ENCODE measurements at regions not wholly inside any gene's neighbourhood (a gene's known extent, or its start where the extent isn't known, plus 50 kb on each side); places are given as distances from the start of the nearest gene placed in this dataset.

DNA sequence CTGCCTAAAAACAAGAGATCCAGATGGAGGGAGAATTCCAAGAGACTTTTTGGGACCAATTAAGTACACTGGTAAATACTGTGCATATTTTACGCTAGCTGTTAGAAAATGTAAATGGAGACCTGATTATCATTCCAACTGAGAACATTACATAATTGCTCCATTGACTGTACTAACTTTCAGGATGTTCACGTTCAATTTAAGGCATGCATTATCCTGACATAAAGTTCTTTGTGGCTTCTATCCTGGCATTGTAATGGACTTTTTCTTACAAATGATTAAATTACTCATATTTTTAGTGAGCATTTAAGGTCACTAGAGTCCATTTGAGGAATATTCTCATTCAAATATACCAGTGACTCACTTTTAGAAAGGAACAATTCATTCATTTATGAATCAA lies 883.3 kb upstream of the TMPRSS15 start:
- Histone ChIP-seq H3K9ac (ENCODE audit: low read length) (no peak overlapping the region), H2AFZ (ENCODE audit: low read depth, low read length, poor library complexity, severe bottlenecking) (no peak overlapping the region), H3K9me3 (ENCODE audit: control insufficient read depth in 1 of 2, insufficient read depth in 1 of 2, low read depth in 1 of 2, low read length in 2 of 2) (peaks cover 13 to 24% of the 10 kb centered on the region in 2 experiments; a peak in 2 of 4 replicates), H3K4me3 (replicated peaks in 1 of 2; ENCODE audit: low read depth in 1 of 2, low read length in 2 of 2) (no peak overlapping the region), H3K27me3 (ENCODE audit: insufficient read depth, low read length) (no peaks in the 10 kb centered on the region), H3K9me2 (ENCODE audit: insufficient read depth) (no peaks in the 10 kb centered on the region), H3K4me2 (ENCODE audit: low read length) (no peak overlapping the region), H3K36me3 (ENCODE audit: control insufficient read depth in 1 of 2, insufficient read depth in 2 of 2, low read length in 2 of 2) (no peaks in the 10 kb centered on the region; a peak in 1 of 4 replicates), H3K4me1 (ENCODE audit: control insufficient read depth in 1 of 2, insufficient read depth in 2 of 2, low read length in 2 of 2) (no peaks in the 10 kb centered on the region), H3K79me2 (ENCODE audit: insufficient read depth, low read length) (no peaks in the 10 kb centered on the region), H3K27ac (ENCODE audit: low read depth, low read length) (no peak overlapping the region), H4K20me1 (ENCODE audit: insufficient read depth) (no peaks in the 10 kb centered on the region)
- TF ChIP-seq POLR2AphosphoS5 (IDR thresholded peaks at IDR 0.05; ENCODE audit: low read depth, low read length): no peak
- intact Hi-C loops (cut with micrococcal nuclease): no loop called here
- ChIA-PET POLR2A (no interaction called here), RAD21 (ENCODE audit: low non-redundant PET in 1 of 2, low total read pairs in 2 of 2, uncharacterized antibody in 2 of 2, unreplicated experiment in 2 of 2) (no interaction called here), CTCF (no interaction called here)
- DNase-seq (ENCODE audit: low read depth, low spot score): no peak
- no TSS peak for BruUV-seq (replicated peaks)
- ATAC-seq: no peak

DNA sequence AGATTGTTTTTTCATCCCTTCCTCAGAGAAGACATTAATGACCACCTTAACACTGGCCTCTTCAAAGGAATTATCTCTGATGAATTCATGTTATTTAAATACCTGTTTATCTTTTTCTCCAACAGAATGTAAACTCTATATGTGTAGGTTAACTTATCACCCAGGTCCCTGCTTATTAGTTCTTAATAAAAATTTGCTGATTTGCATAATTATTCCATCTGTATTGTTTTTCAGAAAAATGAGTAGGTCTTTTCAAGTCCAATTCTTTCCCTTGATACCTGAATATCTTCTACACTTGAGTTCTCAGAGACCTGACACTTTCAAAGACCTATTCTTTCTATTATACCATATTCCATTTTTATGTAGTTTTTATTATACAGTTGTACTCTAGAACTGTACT lies 886.7 kb upstream of the TMPRSS15 start:
- H3K9me2 ChIP-seq (ENCODE audit: insufficient read depth): no peaks in the 10 kb centered on the region
- POLR2A ChIA-PET: no interaction called here
- no peaks in the 10 kb centered on the region for H3K27me3 ChIP-seq (ENCODE audit: insufficient read depth, low read length)
- H3K4me1 ChIP-seq (ENCODE audit: control insufficient read depth in 1 of 2, insufficient read depth in 2 of 2, low read length in 2 of 2): no peaks in the 10 kb centered on the region
- intact Hi-C loops (cut with micrococcal nuclease): no loop called here
- no peak overlapping the region for H3K4me3 ChIP-seq (replicated peaks in 1 of 2; ENCODE audit: low read depth in 1 of 2, low read length in 2 of 2)
- no peaks in the 10 kb centered on the region for H4K20me1 ChIP-seq (ENCODE audit: insufficient read depth)
- no peak overlapping the region for H2AFZ ChIP-seq (ENCODE audit: low read depth, low read length, poor library complexity, severe bottlenecking)
- CTCF ChIA-PET: no interaction called here
- BruUV-seq (replicated peaks): no TSS peak
- DNase-seq (ENCODE audit: low read depth, low spot score): no peak
- no peaks in the 10 kb centered on the region; a peak in 1 of 4 replicates for H3K36me3 ChIP-seq (ENCODE audit: control insufficient read depth in 1 of 2, insufficient read depth in 2 of 2, low read length in 2 of 2)
- RAD21 ChIA-PET (ENCODE audit: low non-redundant PET in 1 of 2, low total read pairs in 2 of 2, uncharacterized antibody in 2 of 2, unreplicated experiment in 2 of 2): no interaction called here
- no peak for ATAC-seq
- H3K9me3 ChIP-seq (ENCODE audit: control insufficient read depth in 1 of 2, insufficient read depth in 1 of 2, low read depth in 1 of 2, low read length in 2 of 2): peaks cover 21 to 33% of the 10 kb centered on the region in 2 experiments; a peak in 3 of 4 replicates
- no peak overlapping the region for H3K9ac ChIP-seq (ENCODE audit: low read length)
- no peak overlapping the region for H3K4me2 ChIP-seq (ENCODE audit: low read length)
- TF ChIP-seq, protein P1, sequence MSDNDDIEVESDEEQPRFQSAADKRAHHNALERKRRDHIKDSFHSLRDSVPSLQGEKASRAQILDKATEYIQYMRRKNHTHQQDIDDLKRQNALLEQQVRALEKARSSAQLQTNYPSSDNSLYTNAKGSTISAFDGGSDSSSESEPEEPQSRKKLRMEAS (IDR thresholded peaks at IDR 0.05): no peak
- TF ChIP-seq, protein P2, sequence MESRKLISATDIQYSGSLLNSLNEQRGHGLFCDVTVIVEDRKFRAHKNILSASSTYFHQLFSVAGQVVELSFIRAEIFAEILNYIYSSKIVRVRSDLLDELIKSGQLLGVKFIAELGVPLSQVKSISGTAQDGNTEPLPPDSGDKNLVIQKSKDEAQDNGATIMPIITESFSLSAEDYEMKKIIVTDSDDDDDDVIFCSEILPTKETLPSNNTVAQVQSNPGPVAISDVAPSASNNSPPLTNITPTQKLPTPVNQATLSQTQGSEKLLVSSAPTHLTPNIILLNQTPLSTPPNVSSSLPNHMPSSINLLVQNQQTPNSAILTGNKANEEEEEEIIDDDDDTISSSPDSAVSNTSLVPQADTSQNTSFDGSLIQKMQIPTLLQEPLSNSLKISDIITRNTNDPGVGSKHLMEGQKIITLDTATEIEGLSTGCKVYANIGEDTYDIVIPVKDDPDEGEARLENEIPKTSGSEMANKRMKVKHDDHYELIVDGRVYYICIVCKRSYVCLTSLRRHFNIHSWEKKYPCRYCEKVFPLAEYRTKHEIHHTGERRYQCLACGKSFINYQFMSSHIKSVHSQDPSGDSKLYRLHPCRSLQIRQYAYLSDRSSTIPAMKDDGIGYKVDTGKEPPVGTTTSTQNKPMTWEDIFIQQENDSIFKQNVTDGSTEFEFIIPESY (IDR thresholded peaks at IDR 0.05; ENCODE audit: extremely low read depth, insufficient replicate concordance, low read length): no peak
- no peak for TF ChIP-seq TCF7L2 (IDR thresholded peaks at IDR 0.05; ENCODE audit: borderline replicate concordance, extremely low read depth, insufficient read depth, insufficient read length)
- no peak for TF ChIP-seq SP1 (IDR thresholded peaks at IDR 0.05; ENCODE audit: low read depth)
- no peak for TF ChIP-seq ZNF274 (IDR thresholded peaks at IDR 0.05; ENCODE audit: low read depth, low read length)
- TF ChIP-seq POLR2AphosphoS5 (IDR thresholded peaks at IDR 0.05; ENCODE audit: low read depth, low read length): no peak
- TF ChIP-seq SIN3A (IDR thresholded peaks at IDR 0.05; ENCODE audit: low read depth): no peak
- no peak for TF ChIP-seq YY1 (IDR thresholded peaks at IDR 0.05; ENCODE audit: extremely low read depth, insufficient replicate concordance, low read depth, low read length)
- TF ChIP-seq, protein P3, sequence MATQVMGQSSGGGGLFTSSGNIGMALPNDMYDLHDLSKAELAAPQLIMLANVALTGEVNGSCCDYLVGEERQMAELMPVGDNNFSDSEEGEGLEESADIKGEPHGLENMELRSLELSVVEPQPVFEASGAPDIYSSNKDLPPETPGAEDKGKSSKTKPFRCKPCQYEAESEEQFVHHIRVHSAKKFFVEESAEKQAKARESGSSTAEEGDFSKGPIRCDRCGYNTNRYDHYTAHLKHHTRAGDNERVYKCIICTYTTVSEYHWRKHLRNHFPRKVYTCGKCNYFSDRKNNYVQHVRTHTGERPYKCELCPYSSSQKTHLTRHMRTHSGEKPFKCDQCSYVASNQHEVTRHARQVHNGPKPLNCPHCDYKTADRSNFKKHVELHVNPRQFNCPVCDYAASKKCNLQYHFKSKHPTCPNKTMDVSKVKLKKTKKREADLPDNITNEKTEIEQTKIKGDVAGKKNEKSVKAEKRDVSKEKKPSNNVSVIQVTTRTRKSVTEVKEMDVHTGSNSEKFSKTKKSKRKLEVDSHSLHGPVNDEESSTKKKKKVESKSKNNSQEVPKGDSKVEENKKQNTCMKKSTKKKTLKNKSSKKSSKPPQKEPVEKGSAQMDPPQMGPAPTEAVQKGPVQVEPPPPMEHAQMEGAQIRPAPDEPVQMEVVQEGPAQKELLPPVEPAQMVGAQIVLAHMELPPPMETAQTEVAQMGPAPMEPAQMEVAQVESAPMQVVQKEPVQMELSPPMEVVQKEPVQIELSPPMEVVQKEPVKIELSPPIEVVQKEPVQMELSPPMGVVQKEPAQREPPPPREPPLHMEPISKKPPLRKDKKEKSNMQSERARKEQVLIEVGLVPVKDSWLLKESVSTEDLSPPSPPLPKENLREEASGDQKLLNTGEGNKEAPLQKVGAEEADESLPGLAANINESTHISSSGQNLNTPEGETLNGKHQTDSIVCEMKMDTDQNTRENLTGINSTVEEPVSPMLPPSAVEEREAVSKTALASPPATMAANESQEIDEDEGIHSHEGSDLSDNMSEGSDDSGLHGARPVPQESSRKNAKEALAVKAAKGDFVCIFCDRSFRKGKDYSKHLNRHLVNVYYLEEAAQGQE (IDR thresholded peaks at IDR 0.05; ENCODE audit: low read depth): no peak
- TF ChIP-seq CEBPB (IDR thresholded peaks at IDR 0.05; ENCODE audit: low read depth): no peak
- TF ChIP-seq EZH2 (IDR thresholded peaks at IDR 0.05): no peak
- no peak for TF ChIP-seq FOSL1 (IDR thresholded peaks at IDR 0.05; ENCODE audit: low read depth)
- TF ChIP-seq POLR2A (IDR thresholded peaks at IDR 0.05; ENCODE audit: borderline replicate concordance, extremely low read depth, insufficient read depth, insufficient read length): no peak
- no peak for TF ChIP-seq SRF (IDR thresholded peaks at IDR 0.05; ENCODE audit: low read depth)
- TF ChIP-seq EZH2phosphoT487 (IDR thresholded peaks at IDR 0.05; ENCODE audit: borderline replicate concordance): no peak
- no peak for TF ChIP-seq ELF1 (IDR thresholded peaks at IDR 0.05; ENCODE audit: borderline replicate concordance, low read depth)
- H3K79me2 ChIP-seq (ENCODE audit: insufficient read depth, low read length): no peaks in the 10 kb centered on the region
- H3K27ac ChIP-seq (ENCODE audit: low read depth, low read length): no peak overlapping the region

All from HCT116 (cell line).